ENCODE measurements at regions not wholly inside any gene's neighbourhood (a gene's known extent, or its start where the extent isn't known, plus 50 kb on each side); places are given as distances from the start of the nearest gene placed in this dataset.

DNA sequence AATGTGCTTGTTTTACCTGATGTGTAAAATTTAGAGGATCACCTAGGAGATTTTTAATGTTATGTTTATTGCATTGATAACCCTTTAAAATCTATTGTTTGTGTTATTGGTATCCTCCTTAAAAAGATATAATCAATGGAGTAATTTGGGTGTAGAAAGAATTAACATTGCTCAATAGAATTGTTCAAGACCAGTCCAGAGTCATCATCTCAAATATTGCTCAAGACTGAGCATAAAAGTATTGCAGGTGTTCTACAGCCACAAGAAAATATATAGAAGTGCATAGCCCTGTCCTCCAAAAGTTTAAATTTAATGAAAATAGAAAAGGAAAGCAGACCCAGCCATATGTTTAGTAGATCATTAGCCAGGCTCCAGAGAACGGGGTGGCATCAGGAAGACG is 102.5 kb upstream of the ARID2 start:
- DNase-seq: no peak
- Histone ChIP-seq H3K4me3 (no peak overlapping the region), H3K27me3 (no peaks in the 10 kb centered on the region), H3K9me3 (no peaks in the 10 kb centered on the region), H3K36me3 (no peaks in the 10 kb centered on the region), H3K4me1 (peaks cover 0 to 8% of the 10 kb centered on the region in 2 donors), H3K27ac (no peak overlapping the region)
- TF ChIP-seq, protein P1, sequence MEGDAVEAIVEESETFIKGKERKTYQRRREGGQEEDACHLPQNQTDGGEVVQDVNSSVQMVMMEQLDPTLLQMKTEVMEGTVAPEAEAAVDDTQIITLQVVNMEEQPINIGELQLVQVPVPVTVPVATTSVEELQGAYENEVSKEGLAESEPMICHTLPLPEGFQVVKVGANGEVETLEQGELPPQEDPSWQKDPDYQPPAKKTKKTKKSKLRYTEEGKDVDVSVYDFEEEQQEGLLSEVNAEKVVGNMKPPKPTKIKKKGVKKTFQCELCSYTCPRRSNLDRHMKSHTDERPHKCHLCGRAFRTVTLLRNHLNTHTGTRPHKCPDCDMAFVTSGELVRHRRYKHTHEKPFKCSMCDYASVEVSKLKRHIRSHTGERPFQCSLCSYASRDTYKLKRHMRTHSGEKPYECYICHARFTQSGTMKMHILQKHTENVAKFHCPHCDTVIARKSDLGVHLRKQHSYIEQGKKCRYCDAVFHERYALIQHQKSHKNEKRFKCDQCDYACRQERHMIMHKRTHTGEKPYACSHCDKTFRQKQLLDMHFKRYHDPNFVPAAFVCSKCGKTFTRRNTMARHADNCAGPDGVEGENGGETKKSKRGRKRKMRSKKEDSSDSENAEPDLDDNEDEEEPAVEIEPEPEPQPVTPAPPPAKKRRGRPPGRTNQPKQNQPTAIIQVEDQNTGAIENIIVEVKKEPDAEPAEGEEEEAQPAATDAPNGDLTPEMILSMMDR (IDR thresholded peaks at IDR 0.05): no peak
- ATAC-seq: no peak
- intact Hi-C loops (cut with DNase I): no loop called here

DNA sequence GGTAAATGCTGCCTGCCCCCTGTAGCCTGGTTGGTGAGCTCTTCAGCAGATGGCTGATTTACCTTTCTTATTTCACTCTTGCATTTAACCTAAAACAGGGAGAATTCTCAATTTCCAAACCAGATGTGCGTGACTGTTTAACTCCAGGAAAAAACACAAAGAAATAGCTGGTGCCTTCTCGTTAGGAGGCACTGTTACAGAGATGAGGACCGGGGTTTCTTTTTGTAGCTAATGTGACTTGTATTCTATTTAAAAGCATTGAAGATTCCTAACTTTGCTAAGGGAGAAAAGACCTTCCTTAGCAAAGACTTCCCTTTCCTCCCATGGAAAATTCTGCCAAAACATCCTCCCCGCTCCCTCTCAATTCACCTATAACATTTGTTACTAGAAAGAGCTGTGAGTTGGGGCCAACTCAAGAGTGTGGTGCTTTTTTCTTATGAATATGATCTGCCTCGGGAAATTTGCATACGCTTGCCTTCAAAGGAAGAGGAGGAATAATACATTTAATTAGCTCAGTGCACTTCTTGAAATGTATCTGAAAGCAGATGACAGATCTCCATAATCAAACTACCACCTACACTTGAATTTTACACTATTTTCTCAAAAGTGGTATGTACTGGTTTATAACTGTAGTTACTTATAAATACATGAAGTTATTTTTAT is 102.0 kb upstream of the ARID2 start:
- Histone ChIP-seq H3K4me1 (peaks cover 0 to 2% of the 10 kb centered on the region in 2 donors), H3K27me3 (no peaks in the 10 kb centered on the region), H3K36me3 (no peaks in the 10 kb centered on the region), H3K27ac (no peak overlapping the region), H3K9me3 (no peaks in the 10 kb centered on the region), H3K4me3 (no peak overlapping the region)
- intact Hi-C loops (cut with DNase I): no loop called here
- DNase-seq (no peak), ATAC-seq (no peak)
- TF ChIP-seq, protein P1 (IDR thresholded peaks at IDR 0.05): no peak

DNA sequence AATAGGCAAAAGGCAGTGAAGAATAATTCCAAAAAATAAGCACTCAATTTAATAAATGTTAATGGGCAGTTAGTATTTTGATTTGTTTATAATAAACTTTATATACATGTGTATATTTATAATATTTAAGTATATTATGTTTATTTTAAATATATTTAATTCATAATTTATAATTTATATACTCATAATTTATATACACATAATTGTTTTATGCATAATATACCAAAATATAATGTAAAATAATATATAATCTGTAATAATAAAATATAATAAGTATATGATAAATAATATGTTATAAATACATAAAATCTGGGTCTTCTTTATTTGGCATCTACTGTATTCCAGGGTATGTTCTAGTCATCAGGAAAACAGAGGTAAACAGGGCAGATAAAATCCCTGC is 100.2 kb upstream of the ARID2 start:
- Histone ChIP-seq H3K4me1 (no peaks in the 10 kb centered on the region), H3K27me3 (no peaks in the 10 kb centered on the region), H3K36me3 (no peaks in the 10 kb centered on the region), H3K27ac (no peak overlapping the region), H3K4me3 (no peak overlapping the region), H3K9me3 (no peaks in the 10 kb centered on the region)
- TF ChIP-seq, protein P1 (IDR thresholded peaks at IDR 0.05): no peak
- intact Hi-C loops (cut with DNase I): no loop called here
- no peak for DNase-seq
- ATAC-seq: no peak

DNA sequence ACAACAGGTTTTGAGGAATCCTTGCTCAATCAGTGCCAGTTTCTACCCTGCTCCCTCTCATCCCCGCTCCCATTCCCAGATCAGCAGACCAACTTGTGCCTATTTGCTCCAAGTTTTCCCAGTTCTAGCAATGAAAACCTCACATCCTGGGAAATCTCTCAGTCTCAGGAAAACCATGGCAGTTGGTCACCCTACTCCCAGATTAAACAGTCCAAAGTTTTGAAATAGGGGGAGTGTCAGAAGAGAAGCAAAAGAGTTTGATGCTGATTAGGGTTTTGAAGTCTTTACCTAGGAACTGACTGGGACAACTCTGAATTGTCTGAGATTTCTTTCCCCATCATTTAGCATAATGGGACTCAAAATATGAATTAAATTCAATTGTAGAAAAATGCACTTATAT is 95.8 kb upstream of the ARID2 start:
- Histone ChIP-seq H3K27me3 (no peaks in the 10 kb centered on the region), H3K9me3 (no peaks in the 10 kb centered on the region), H3K27ac (no peak overlapping the region), H3K4me3 (no peak overlapping the region), H3K4me1 (no peaks in the 10 kb centered on the region), H3K36me3 (no peaks in the 10 kb centered on the region)
- DNase-seq (no peak), ATAC-seq (no peak)
- TF ChIP-seq, protein P1 (IDR thresholded peaks at IDR 0.05): no peak
- intact Hi-C loops (cut with DNase I): no loop called here

DNA sequence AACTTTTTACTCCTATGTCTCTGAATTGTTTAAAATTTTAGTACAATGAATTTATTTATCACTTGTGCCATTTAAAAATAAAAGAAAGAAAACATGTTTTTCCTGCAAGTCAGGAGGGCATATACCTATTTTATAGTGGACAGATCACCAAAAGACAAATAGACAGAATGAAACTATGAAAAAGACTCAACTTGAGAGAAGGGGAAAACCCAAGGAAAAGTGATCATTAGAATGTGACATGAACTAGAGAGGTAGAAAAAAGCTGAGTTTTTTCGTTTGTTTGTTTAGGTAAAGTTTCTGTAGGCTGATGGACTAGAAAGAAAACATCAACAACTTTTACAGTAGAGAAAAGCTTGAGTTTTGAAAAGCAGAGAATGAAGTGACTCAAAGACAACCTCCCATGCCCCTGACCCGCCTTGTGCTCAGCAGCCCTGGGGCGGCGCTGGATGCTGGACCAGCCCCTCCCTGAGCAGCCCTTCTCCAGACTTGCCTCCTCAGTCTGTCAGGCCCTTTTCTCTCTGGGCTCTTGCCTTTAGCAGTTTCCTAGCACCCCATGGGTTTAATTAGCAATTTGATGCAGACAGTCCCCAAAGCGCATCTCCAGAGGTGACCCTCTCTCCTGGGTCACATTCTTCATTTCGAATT is 95.1 kb upstream of the ARID2 start:
- Histone ChIP-seq H3K4me1 (no peaks in the 10 kb centered on the region), H3K9me3 (no peaks in the 10 kb centered on the region), H3K4me3 (no peak overlapping the region), H3K36me3 (no peaks in the 10 kb centered on the region), H3K27me3 (no peaks in the 10 kb centered on the region), H3K27ac (no peak overlapping the region)
- TF ChIP-seq, protein P1 (IDR thresholded peaks at IDR 0.05): no peak
- intact Hi-C loops (cut with DNase I): no loop called here
- ATAC-seq (no peak), DNase-seq (no peak)
